ENCODE measurements at regions not wholly inside any gene's neighbourhood (a gene's known extent, or its start where the extent isn't known, plus 50 kb on each side); places are given as distances from the start of the nearest gene placed in this dataset.

DNA sequence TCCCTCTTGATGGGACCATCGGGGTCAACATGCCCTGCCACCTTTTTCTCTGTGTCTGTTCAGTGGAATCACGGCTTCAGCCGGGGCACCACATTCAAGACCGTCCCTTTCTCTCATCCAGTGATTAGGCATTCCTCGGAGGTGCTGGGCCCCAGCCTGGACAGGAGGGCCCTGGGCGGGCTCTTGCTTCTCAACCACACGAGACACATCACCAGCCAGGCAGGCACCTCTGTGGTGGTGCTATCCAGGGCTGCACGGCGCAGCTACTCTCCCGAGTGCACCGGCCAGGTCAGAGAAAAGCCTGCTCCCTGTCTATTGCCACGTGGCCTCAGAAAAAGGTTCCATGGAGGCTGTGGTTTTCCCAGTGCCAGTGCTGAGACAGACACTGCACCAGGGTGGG, 255.2 kb upstream of the IRX1 start:
- Histone ChIP-seq H3K9ac (no peak overlapping the region), H3K36me3 (ENCODE audit: insufficient read depth) (no peaks in the 10 kb centered on the region), H3K27me3 (ENCODE audit: insufficient read depth, low read depth) (no peaks in the 10 kb centered on the region), H4K20me1 (ENCODE audit: insufficient read depth) (no peaks in the 10 kb centered on the region), H3K4me2 (no peak overlapping the region), H3K4me1 (ENCODE audit: low read depth, poor library complexity, severe bottlenecking) (no peaks in the 10 kb centered on the region), H3K4me3 (IDR thresholded peaks at IDR 0.05; ENCODE audit: insufficient read depth, low read depth, low read length) (no peak overlapping the region), H3K79me2 (ENCODE audit: insufficient read depth, low read depth) (no peaks in the 10 kb centered on the region), H2AFZ (ENCODE audit: low read depth) (no peak overlapping the region), H3K27ac (no peak overlapping the region)
- TF ChIP-seq, protein P1, sequence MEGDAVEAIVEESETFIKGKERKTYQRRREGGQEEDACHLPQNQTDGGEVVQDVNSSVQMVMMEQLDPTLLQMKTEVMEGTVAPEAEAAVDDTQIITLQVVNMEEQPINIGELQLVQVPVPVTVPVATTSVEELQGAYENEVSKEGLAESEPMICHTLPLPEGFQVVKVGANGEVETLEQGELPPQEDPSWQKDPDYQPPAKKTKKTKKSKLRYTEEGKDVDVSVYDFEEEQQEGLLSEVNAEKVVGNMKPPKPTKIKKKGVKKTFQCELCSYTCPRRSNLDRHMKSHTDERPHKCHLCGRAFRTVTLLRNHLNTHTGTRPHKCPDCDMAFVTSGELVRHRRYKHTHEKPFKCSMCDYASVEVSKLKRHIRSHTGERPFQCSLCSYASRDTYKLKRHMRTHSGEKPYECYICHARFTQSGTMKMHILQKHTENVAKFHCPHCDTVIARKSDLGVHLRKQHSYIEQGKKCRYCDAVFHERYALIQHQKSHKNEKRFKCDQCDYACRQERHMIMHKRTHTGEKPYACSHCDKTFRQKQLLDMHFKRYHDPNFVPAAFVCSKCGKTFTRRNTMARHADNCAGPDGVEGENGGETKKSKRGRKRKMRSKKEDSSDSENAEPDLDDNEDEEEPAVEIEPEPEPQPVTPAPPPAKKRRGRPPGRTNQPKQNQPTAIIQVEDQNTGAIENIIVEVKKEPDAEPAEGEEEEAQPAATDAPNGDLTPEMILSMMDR (conservative IDR thresholded peaks at IDR 0.05; ENCODE audit: low read depth, low read length) = no peak

DNA sequence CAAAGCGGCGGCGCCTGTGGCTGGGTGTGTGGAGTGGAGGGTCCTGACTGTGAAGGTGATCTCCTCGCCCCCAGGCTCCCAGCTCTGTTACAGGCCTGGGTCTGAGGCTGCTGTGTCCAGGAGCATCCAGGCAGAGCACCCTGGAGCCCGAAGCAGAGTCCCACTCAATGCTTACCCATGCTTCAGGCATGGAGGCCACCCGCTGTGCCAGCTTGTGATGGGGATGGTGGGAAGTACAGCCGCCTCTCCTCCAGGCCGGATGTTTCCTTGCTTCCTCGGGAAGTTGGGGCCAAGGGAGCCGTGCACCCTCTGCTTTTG, 255.9 kb upstream of the IRX1 start:
- no peaks in the 10 kb centered on the region for H4K20me1 ChIP-seq (ENCODE audit: insufficient read depth)
- no peak overlapping the region for H3K4me2 ChIP-seq
- TF ChIP-seq, protein P1 (conservative IDR thresholded peaks at IDR 0.05; ENCODE audit: low read depth, low read length) = no peak

DNA sequence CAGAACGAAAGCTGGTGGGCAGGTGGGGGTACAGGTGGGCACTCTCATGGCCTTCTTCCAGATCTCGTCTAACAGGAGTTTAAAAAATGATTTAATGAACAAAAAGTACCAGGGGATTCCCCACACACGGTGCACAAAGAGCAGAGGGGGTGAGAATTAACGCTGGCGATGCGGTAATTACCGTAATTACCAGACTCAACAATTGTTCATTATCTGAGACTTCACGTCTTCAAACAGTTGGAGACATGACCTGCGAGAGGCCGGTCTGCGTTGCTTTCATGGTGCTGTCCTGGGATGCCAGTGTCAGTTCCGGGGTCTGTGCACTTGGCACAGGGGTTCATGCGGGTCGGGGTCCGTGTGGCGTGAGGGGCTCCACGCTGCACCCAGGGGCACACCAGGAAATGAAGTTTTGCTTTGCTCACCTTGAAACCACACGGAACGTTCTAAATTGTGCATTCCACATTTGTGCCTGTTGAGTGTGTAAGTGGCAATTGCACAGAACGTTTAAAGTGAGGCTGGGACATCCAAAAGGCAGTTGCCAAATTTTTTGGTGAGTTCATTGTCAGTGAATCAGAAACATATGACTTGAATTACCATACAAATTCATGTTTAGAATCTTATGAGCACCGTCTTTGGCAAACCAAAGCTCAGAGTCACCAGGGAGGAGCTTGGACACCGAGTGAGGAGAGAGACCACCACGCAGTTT, 256.4 kb upstream of the IRX1 start:
- no peak overlapping the region for H3K9ac ChIP-seq
- H2AFZ ChIP-seq (ENCODE audit: low read depth) = no peak overlapping the region
- no peaks in the 10 kb centered on the region for H3K36me3 ChIP-seq (ENCODE audit: insufficient read depth)
- H3K4me1 ChIP-seq (ENCODE audit: low read depth, poor library complexity, severe bottlenecking) = no peaks in the 10 kb centered on the region
- H4K20me1 ChIP-seq (ENCODE audit: insufficient read depth) = no peaks in the 10 kb centered on the region
- no peaks in the 10 kb centered on the region for H3K79me2 ChIP-seq (ENCODE audit: insufficient read depth, low read depth)
- no peak overlapping the region for H3K27ac ChIP-seq
- no peak overlapping the region for H3K4me3 ChIP-seq (IDR thresholded peaks at IDR 0.05; ENCODE audit: insufficient read depth, low read depth, low read length)
- TF ChIP-seq, protein P1 (conservative IDR thresholded peaks at IDR 0.05; ENCODE audit: low read depth, low read length) = no peak
- no peak overlapping the region for H3K4me2 ChIP-seq
- no peaks in the 10 kb centered on the region for H3K27me3 ChIP-seq (ENCODE audit: insufficient read depth, low read depth)

More for the DNA sequence above, 255.9 kb upstream of the IRX1 start:
- Histone ChIP-seq H3K4me3 (IDR thresholded peaks at IDR 0.05; ENCODE audit: insufficient read depth, low read depth, low read length) (no peak overlapping the region), H3K9ac (no peak overlapping the region), H3K27ac (no peak overlapping the region), H2AFZ (ENCODE audit: low read depth) (no peak overlapping the region), H3K27me3 (ENCODE audit: insufficient read depth, low read depth) (no peaks in the 10 kb centered on the region), H3K36me3 (ENCODE audit: insufficient read depth) (no peaks in the 10 kb centered on the region), H3K4me1 (ENCODE audit: low read depth, poor library complexity, severe bottlenecking) (no peaks in the 10 kb centered on the region), H3K79me2 (ENCODE audit: insufficient read depth, low read depth) (no peaks in the 10 kb centered on the region)

DNA sequence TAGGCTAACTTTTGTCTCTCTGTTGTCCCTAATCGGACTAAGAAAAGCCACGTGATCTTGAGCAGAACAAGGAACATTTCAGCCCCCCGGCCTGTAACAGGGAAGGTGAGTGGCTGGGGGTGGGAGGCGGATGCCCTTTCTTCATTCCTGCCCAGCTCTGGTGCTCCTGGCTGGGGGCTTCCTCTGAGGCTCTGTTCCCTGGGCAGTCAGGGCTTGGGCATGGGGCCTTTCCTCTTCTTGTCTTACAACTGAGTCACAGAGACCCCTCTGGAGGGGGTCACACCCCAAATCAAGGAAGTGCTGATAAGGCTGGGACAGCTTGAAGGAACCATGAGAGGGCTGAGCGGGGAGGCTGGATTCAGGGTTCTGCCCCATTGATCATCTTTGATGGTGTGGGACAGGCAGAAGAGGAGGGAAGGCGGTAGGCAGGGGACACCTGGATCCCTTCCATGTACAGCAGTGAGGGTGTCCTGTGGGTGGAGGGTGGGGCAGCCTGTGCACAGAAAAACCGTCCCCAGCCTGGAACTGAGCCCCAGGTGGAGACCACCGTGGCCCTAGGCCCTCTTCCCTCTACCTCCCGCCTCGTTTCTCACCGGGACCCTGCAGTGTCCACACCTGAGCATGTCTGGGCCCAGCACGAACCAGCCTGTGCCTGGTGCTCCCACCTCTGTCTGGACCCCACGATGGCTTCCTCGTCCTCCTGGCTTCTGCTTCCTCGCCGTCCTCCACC, 257.7 kb upstream of the IRX1 start:
- no peak overlapping the region for H3K9ac ChIP-seq
- no peaks in the 10 kb centered on the region for H3K36me3 ChIP-seq (ENCODE audit: insufficient read depth)
- H3K79me2 ChIP-seq (ENCODE audit: insufficient read depth, low read depth) = no peaks in the 10 kb centered on the region
- H3K4me2 ChIP-seq = no peak overlapping the region
- no peaks in the 10 kb centered on the region for H4K20me1 ChIP-seq (ENCODE audit: insufficient read depth)
- H3K27ac ChIP-seq = no peak overlapping the region
- TF ChIP-seq, protein P1 (conservative IDR thresholded peaks at IDR 0.05; ENCODE audit: low read depth, low read length) = no peak
- H2AFZ ChIP-seq (ENCODE audit: low read depth) = no peak overlapping the region
- no peak overlapping the region for H3K4me3 ChIP-seq (IDR thresholded peaks at IDR 0.05; ENCODE audit: insufficient read depth, low read depth, low read length)
- no peaks in the 10 kb centered on the region for H3K4me1 ChIP-seq (ENCODE audit: low read depth, poor library complexity, severe bottlenecking)
- no peaks in the 10 kb centered on the region for H3K27me3 ChIP-seq (ENCODE audit: insufficient read depth, low read depth)

Data from KMS-11 (cell line).